CD14-positive monocyte (primary cell): ENCODE measurements at regions not wholly inside any gene's neighbourhood (a gene's known extent, or its start where the extent isn't known, plus 50 kb on each side); places are given as distances from the start of the nearest gene placed in this dataset.
A peak's percentile ranks its signal among the peaks of the same experiment; 100 is the strongest.

Experiments used
- DNase-seq, 3 donors: peaks; one replicate each; pipeline ENCODE4 v3.0.0-alpha.2; 2011 to 2022
- H2AFZ ChIP-seq: 2 replicates; pipeline ENCODE4 v1.6.0; 2012; ENCODE audit warnings: mild to moderate bottlenecking, low read depth, low read length, inconsistent platforms; ENCODE audit not compliant: insufficient read depth, poor library complexity, severe bottlenecking
- H3K27ac ChIP-seq, 2 donors: 1 replicate in 1 of 2; 2 replicates in 1 of 2; pipeline ENCODE4 v1.5.1; 2012 to 2013; ENCODE audit warnings: low read length in 2 of 2, control low read depth in 1 of 2, inconsistent platforms in 1 of 2, low read depth in 1 of 2, mild to moderate bottlenecking in 1 of 2
- H3K27me3 ChIP-seq, 2 donors: one replicate each; pipeline versions ENCODE4 v1.6.0 to v1.6.1; 2011 to 2013; ENCODE audit warnings: low read length in 2 of 2; ENCODE audit not compliant: control insufficient read depth in 2 of 2, insufficient read depth in 2 of 2
- H3K36me3 ChIP-seq, 2 donors: replicated peaks in 1 of 2; 1 replicate in 1 of 2; 2 replicates in 1 of 2; pipeline versions ENCODE4 v1.5.1 to v1.6.1; 2012 to 2013; ENCODE audit warnings: low read length in 2 of 2, control low read depth in 1 of 2, inconsistent platforms in 1 of 2, mild to moderate bottlenecking in 1 of 2; ENCODE audit not compliant: insufficient read depth in 2 of 2, control insufficient read depth in 1 of 2
- H3K4me1 ChIP-seq, 2 donors: 1 replicate in 1 of 2; 2 replicates in 1 of 2; pipeline versions ENCODE4 v1.5.1 to v1.6.1; 2012 to 2013; ENCODE audit warnings: low read length in 2 of 2, control low read depth in 1 of 2, inconsistent platforms in 1 of 2, mild to moderate bottlenecking in 1 of 2, moderate library complexity in 1 of 2; ENCODE audit not compliant: insufficient read depth in 2 of 2, control insufficient read depth in 1 of 2
- H3K4me2 ChIP-seq: replicated peaks from 2 replicates; pipeline ENCODE3; 2012; ENCODE audit warnings: low read length, moderate library complexity, mild to moderate bottlenecking; ENCODE audit not compliant: poor library complexity, severe bottlenecking; ENCODE audit errors: extremely low read depth
- H3K4me3 ChIP-seq, 3 experiments: fragments of 200-600 bp in 1 of 3; sonication (generic) in 1 of 3; replicated peaks in 1 of 3; 1 replicate in 2 of 3; 2 replicates in 1 of 3; pipeline ENCODE4 v1.5.1; 2011 to 2013; ENCODE audit warnings: low read length in 3 of 3, mild to moderate bottlenecking in 3 of 3, control low read depth in 2 of 3, low read depth in 2 of 3, inconsistent platforms in 1 of 3, moderate library complexity in 1 of 3
- H3K79me2 ChIP-seq: 2 replicates; pipeline ENCODE4 v1.6.0; 2012; ENCODE audit warnings: mild to moderate bottlenecking, control low read depth, inconsistent platforms, low read length, moderate library complexity; ENCODE audit not compliant: insufficient read depth
- H3K9ac ChIP-seq: 2 replicates; pipeline ENCODE4 v1.6.0; 2017; ENCODE audit warnings: low read length, mild to moderate bottlenecking; ENCODE audit not compliant: insufficient read depth, poor library complexity, severe bottlenecking
- H3K9me3 ChIP-seq, 2 donors: replicated peaks in 1 of 2; 1 replicate in 1 of 2; 2 replicates in 1 of 2; pipeline versions ENCODE4 v1.5.1 to v1.6.1; 2012 to 2013; ENCODE audit warnings: low read length in 2 of 2, control low read depth in 1 of 2; ENCODE audit not compliant: control insufficient read depth in 1 of 2, insufficient read depth in 1 of 2
- H4K20me1 ChIP-seq: 2 replicates; pipeline ENCODE4 v1.6.0; 2012; ENCODE audit warnings: mild to moderate bottlenecking, low read length, control low read depth, moderate library complexity; ENCODE audit not compliant: insufficient read depth
- H3K27ac Mint-ChIP-seq, 7 donors: one replicate each; pipeline ENCODE4 v1.8.0; 2020; ENCODE audit warnings: mild to moderate bottlenecking in 7 of 7, mixed read lengths in 7 of 7, moderate library complexity in 6 of 7, inconsistent platforms in 2 of 7
- H3K27me3 Mint-ChIP-seq, 3 donors: one replicate each; pipeline ENCODE4 v1.8.0; 2021 to 2022; ENCODE audit warnings: low read depth in 3 of 3, mild to moderate bottlenecking in 3 of 3, mixed read lengths in 3 of 3, moderate library complexity in 3 of 3, inconsistent platforms in 1 of 3
- H3K36me3 Mint-ChIP-seq, 2 donors: one replicate each; pipeline ENCODE4 v1.8.0; 2020; ENCODE audit warnings: mixed read lengths in 2 of 2, inconsistent platforms in 1 of 2, mild to moderate bottlenecking in 1 of 2
- H3K4me1 Mint-ChIP-seq: one replicate; pipeline ENCODE4 v1.8.0; 2020; ENCODE audit warnings: mild to moderate bottlenecking, mixed read lengths
- H3K4me3 Mint-ChIP-seq, 2 donors: one replicate each; pipeline ENCODE4 v1.8.0; 2020; ENCODE audit warnings: mild to moderate bottlenecking in 2 of 2, mixed read lengths in 2 of 2, moderate library complexity in 1 of 2
- H3K9me3 Mint-ChIP-seq, 7 donors: one replicate each; pipeline ENCODE4 v1.8.0; 2020 to 2022; ENCODE audit warnings: mixed read lengths in 7 of 7, mild to moderate bottlenecking in 6 of 7, moderate library complexity in 6 of 7, inconsistent platforms in 2 of 7
- CTCF ChIP-seq: fragments of 200-600 bp; IDR thresholded peaks from one replicate; pipeline ENCODE4 v1.8.0; 2022; ENCODE audit warnings: antibody characterized with exemption, mild to moderate bottlenecking
- WGBS: methylation state at CpG from one replicate; pipeline ENCODE4 v1.1.5; 2013; ENCODE audit warnings: missing lambda C conversion rate; ENCODE audit not compliant: insufficient coverage; 5-methylcytosine and 5-hydroxymethylcytosine counted together
- intact Hi-C, 2 donors: fragments of 100-400 bp; cut with micrococcal nuclease; formaldehyde crosslinking; loops; one replicate each; pipeline versions ENCODE4 v1.15.0 to v1.15.1; 2023

GRCh38 chr17:79392598-79392997 lies 218.3 kb downstream of the RBFOX3 start:
- no peak overlapping the region for H3K9ac ChIP-seq
- Mint-ChIP-seq H3K36me3 (no peaks in the 10 kb centered on the region), H3K4me3 (peak overlapping the region in 1 of 2 donors; percentile 44), H3K27ac (no peak overlapping the region), H3K27me3 (peaks cover 26 to 42% (median 34%) of the 10 kb centered on the region in 3 donors), H3K9me3 (peaks cover 2 to 8% (median 5%) of the 10 kb centered on the region in 7 donors), H3K4me1 (no peaks in the 10 kb centered on the region)
- no peaks in the 10 kb centered on the region for H3K4me1 ChIP-seq
- H3K4me2 ChIP-seq = no peak overlapping the region
- no peaks in the 10 kb centered on the region for H4K20me1 ChIP-seq
- H3K9me3 ChIP-seq = peaks cover 0 to 4% of the 10 kb centered on the region in 2 donors
- H2AFZ ChIP-seq = no peak overlapping the region
- WGBS = 100% methylated on average over 2 of the region's 5 CpGs
- no peaks in the 10 kb centered on the region for H3K36me3 ChIP-seq
- DNase-seq = no peak
- H3K27me3 ChIP-seq = peaks cover 0 to 16% of the 10 kb centered on the region in 2 donors
- H3K4me3 ChIP-seq = no peak overlapping the region
- intact Hi-C loops = loop anchor here (2.0 to 5.0 kb wide), 2 partner anchors 345 to 346 kb away; no protein-coding TSS in a partner anchor
- H3K27ac ChIP-seq = no peak overlapping the region
- no peaks in the 10 kb centered on the region for H3K79me2 ChIP-seq
- no peak for TF ChIP-seq CTCF

GRCh38 chr17:79391376-79392233 lies 219.2 kb downstream of the RBFOX3 start:
- intact Hi-C loops = loop anchor here (2.0 to 5.0 kb wide), 2 partner anchors 344 to 345 kb away; no protein-coding TSS in a partner anchor
- H3K27me3 Mint-ChIP-seq = peaks cover 24 to 41% (median 32%) of the 10 kb centered on the region in 3 donors
- Histone ChIP-seq H3K27me3 (peaks cover 0 to 16% of the 10 kb centered on the region in 2 donors), H3K27ac (no peak overlapping the region), H3K4me1 (no peaks in the 10 kb centered on the region), H2AFZ (no peak overlapping the region), H3K4me2 (no peak overlapping the region), H3K9ac (no peak overlapping the region), H3K4me3 (no peak overlapping the region), H3K36me3 (no peaks in the 10 kb centered on the region), H3K79me2 (no peaks in the 10 kb centered on the region), H3K9me3 (peaks cover 0 to 4% of the 10 kb centered on the region in 2 donors), H4K20me1 (no peaks in the 10 kb centered on the region)
- peak; percentile 93 for TF ChIP-seq CTCF
- no peaks in the 10 kb centered on the region for H3K36me3 Mint-ChIP-seq
- H3K4me3 Mint-ChIP-seq = peak overlapping the region in 1 of 2 donors; percentile 17
- peak; percentile 35 to 54 (median 43) for DNase-seq
- H3K27ac Mint-ChIP-seq = no peak overlapping the region
- peaks cover 2 to 8% (median 5%) of the 10 kb centered on the region in 7 donors for H3K9me3 Mint-ChIP-seq
- WGBS = 13% methylated on average over 24 of the region's 31 CpGs
- no peaks in the 10 kb centered on the region for H3K4me1 Mint-ChIP-seq
